ENCODE measurements at regions not wholly inside any gene's neighbourhood (a gene's known extent, or its start where the extent isn't known, plus 50 kb on each side); places are given as distances from the start of the nearest gene placed in this dataset.
A peak's percentile ranks its signal among the peaks of the same experiment; 100 is the strongest.
"Not testable (repeated sequence)": the region's sequence is repeated elsewhere in the genome, so short reads cannot be mapped to it uniquely, and the experiment has no call there.

GRCh38 chr14:104302794-104303405 is 164.5 kb downstream of the KIF26A start:
- FAIRE-seq (no peak), DNase-seq (ENCODE audit: insufficient read length, low spot score) (no peak)

GRCh38 chr14:104303705-104304425 is 165.5 kb downstream of the KIF26A start:
- FAIRE-seq (no peak), DNase-seq (ENCODE audit: insufficient read length, low spot score) (no peak)

- FAIRE-seq, result no peak
- DNase-seq (ENCODE audit: insufficient read length, low spot score), result no peak
Measured at GRCh38 chr14:104304451-104305351, 166.3 kb downstream of the KIF26A start.

- DNase-seq (ENCODE audit: insufficient read length, low spot score) (no peak), FAIRE-seq (no peak)
Measured at GRCh38 chr14:104305511-104306449, 167.4 kb downstream of the KIF26A start.

GRCh38 chr14:104306450-104307040 is 168.2 kb downstream of the KIF26A start:
- DNase-seq (ENCODE audit: insufficient read length, low spot score) (no peak), FAIRE-seq (no peak)

- DNase-seq (ENCODE audit: insufficient read length, low spot score) (no peak), FAIRE-seq (no peak)
Measured at GRCh38 chr14:104307246-104307626, 168.8 kb downstream of the KIF26A start.

DNA sequence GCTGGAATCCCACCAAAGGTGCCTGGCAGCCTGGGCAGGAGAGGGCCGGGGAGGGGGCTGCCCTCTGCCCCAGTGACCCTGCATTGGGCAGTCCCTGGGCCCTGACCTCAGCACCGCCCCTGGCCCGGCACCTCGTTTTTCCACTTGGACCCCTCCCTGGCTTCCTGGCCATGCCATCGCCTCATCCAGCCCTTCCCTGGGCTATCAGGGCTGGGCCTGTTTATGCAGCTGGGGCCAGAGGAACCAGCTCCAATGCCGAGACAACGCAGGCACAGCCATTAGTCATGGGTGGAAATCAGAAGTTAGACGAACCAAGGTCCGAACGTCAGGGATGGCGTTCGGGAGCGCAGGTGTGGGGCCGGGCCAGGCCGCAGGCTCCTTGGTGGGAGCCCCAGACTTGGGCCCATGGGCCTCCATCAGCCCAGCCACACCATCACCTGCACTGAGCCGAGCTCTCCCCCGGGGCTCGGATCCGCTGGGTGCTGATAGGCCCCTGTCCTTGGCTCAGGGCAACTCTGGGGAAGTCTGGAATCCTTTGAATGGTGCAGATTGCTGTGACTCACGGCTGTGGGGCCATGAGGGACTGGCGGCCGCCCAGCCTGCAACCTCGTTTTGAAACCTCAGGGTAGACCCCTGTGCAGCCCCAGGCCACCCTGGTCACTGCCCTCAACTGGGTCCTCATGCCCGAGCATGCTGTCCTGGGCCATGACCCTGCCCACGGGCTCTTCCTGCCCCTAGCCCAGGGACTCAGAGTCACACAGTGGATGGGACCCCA is 169.4 kb downstream of the KIF26A start:
- no peak for DNase-seq (ENCODE audit: insufficient read length, low spot score)

GRCh38 chr14:104308534-104308933 is 170.1 kb downstream of the KIF26A start:
- DNase-seq (ENCODE audit: insufficient read length, low spot score); FAIRE-seq: not testable (repeated sequence)

More for the DNA sequence above, 169.4 kb downstream of the KIF26A start:
- no peak for FAIRE-seq

GRCh38 chr14:104309657-104310369 is 171.4 kb downstream of the KIF26A start:
- DNase-seq (ENCODE audit: insufficient read length, low spot score) (no peak), FAIRE-seq (no peak)

GRCh38 chr14:104311358-104311757 is 173.0 kb downstream of the KIF26A start:
- FAIRE-seq (peak; percentile 16), DNase-seq (ENCODE audit: insufficient read length, low spot score) (no peak)

DNA sequence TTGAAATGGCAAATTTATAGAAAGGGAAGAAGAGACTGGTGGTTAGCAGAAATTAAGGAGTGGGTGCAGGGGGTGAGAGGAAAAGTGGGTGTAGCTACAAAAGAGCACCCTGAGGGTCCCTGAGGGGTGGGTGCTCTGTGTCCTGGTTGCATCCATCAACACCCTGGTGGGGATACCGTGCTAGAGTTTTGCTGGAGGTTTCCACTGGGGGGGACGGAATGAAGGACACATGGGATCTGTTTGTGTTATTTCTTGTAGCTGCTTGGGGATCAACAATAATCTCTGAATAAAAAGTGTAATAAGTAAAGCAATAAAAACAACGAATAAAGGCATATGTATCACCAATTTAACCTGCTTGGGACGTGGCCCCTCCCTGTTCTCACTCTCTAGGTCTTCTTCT is 175.3 kb downstream of the KIF26A start:
- no peak for FAIRE-seq
- no peak for DNase-seq (ENCODE audit: insufficient read length, low spot score)

DNA sequence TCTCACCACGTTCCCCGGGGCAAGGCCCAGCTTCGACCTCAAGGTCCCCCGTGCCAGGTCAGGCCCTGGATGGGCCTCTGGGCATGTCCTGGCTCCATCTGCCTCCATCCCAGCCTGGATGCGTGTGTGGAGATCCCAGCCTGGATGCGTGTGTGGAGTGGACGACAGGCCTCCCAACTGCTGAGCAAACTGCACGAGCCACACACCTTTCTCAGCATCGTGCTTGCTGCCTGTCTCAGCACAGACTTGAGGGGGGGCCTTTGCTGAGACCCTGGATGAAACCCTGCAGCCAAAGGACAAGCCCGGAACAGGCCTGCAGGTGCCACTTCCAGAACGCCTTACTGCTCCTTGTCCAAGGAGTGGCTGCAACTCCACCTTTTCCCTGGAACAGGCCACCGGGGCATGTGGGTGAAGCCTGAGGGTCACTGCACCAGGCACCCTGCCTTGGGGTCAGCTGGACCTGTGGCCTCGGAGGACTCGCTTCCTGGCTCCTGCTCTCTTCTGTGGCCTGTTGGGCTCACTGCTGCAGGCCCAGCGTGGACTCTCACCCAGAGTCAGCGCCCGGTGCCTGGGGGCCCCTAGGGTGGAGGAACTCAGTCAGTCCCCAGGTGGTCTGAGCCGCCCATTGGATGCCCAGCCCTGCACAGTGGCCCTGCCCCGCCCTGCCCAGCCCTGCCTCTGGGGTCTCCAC is 176.0 kb downstream of the KIF26A start:
- DNase-seq (ENCODE audit: insufficient read length, low spot score), result no peak
- no peak for FAIRE-seq

DNA sequence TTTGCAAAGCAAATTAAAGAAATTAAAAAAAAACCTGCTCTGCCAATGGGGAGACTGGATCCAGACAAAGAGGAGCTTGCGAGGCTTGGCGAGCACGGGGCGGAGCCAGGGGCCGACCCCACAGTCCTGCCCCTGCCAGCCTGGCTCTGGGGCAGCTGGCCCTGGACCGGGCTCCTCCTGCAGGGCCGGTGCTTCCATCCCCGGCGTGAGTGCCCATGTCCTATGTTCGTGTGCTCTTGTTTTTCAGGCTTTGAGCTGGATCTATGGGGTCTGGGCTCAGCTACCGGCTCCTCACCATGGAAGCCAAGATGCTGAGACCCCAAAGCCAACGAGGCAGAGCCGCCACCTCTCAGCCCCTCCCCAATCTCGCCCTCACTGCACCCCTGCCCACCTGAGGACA is 176.8 kb downstream of the KIF26A start:
- FAIRE-seq (no peak), DNase-seq (ENCODE audit: insufficient read length, low spot score) (no peak)

- no peak for FAIRE-seq
Measured at GRCh38 chr14:104315625-104316024, 177.2 kb downstream of the KIF26A start.

DNA sequence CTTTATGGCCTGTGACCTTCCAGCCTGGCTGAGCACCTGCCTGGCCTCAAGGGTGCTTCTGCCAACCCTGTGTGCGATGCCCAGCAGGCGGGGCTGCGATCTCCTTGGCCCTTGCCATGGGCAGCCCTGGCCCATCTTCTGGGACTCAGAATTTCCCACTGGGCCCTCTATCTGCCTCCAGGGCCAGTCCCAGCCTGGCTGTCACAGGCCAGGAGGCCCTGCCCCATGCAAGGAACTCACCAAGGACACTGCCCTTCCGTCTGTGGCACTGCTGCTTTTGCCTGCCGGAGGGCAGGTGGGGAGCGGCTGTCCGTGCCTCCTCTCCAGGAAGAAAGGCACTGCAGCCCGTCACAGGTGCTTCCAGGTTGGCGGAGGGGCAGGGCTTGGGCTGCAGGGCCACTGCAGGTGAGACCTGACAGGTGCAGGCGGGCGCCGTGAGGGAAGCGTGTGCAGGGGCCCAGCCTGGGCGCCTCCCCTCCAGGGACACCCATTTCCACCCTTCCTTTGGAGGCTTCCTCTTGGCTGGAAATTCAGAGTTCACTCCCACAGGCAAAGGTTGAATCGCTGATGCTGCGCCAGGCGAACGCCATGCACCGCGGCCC is 177.8 kb downstream of the KIF26A start:
- DNase-seq (ENCODE audit: insufficient read length, low spot score), result no peak
- no peak for FAIRE-seq

More at GRCh38 chr14:104315625-104316024, 177.2 kb downstream of the KIF26A start:
- no peak for DNase-seq (ENCODE audit: insufficient read length, low spot score)

DNA sequence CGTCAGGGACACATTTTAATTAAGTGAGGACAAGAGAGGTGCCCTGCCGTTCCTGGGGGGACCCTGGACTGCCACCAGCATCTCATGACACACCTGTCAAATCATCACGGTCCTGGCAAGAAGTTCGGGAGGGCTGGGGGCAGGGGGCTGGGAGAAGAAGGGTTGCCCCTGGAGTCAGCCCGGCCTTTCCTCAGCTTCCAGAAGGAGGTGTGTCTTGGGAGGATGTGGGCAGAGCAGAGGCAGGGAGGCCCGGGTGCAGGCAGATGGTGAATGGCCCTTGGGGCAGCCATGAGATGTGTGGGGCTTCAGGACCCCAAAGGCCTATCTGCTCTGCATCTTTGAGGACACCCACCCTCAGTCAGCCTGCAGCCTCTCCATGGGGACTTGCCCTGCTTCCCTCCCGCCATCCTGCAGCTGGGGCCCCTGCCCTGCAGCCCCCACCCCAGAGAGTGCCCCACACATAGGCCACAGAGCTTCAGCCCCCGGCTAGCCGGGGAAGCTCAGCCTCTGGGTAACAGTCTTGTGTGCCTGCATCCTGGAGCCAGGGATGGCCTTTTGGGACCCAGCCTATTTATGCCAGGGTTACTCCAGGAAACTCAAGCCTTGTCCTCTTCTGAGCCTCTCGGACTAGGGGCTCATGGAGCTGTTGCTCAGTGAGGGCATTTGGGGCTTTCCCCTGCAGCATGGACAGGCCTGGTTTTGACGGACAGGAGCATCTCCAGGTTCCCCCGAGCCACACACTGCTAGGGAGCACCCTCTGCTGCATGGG is 178.5 kb downstream of the KIF26A start:
- DNase-seq (ENCODE audit: insufficient read length, low spot score) (no peak), FAIRE-seq (no peak)

DNA sequence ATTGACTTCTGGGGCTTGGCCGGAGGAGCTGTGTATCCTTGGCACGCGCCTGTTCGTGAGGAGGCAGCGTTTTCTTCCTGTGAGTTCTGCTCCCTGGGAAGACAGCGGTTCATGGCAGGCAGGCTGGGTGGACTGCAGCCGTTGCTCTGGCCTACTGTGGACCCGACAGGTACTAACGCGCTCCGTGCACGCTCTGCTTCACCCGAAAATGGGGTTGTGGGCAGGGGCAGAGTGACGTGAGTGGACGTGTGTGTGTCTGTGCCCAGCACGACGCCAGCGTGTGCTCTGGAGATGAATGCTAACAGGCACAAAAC is 179.1 kb downstream of the KIF26A start:
- DNase-seq (ENCODE audit: insufficient read length, low spot score) (no peak), FAIRE-seq (no peak)

Measured in HTR-8/SVneo (cell line).